NCI-H82 treated with DMSO at 0.1 percent for 48 hours (cell line): ENCODE measurements at regions not wholly inside any gene's neighbourhood (a gene's known extent, or its start where the extent isn't known, plus 50 kb on each side); places are given as distances from the start of the nearest gene placed in this dataset.

Experiments used
- DNase-seq: peaks from one replicate; lab custom pipeline; 2025; ENCODE audit not compliant: unreplicated experiment; lab: John Stamatoyannopoulos, UW

- no peak for DNase-seq
Observed at GRCh38 chr5:143476601-143477211, 73.2 kb upstream of the NR3C1 start.

GRCh38 chr5:143474616-143475015 lies 71.1 kb upstream of the NR3C1 start:
- no peak for DNase-seq

- no peak for DNase-seq
Observed at GRCh38 chr5:143473481-143473880, 70.0 kb upstream of the NR3C1 start.

- no peak for DNase-seq
Observed at GRCh38 chr5:143472576-143472975, 69.1 kb upstream of the NR3C1 start.

- no peak for DNase-seq
Observed at GRCh38 chr5:143471666-143472464, 68.4 kb upstream of the NR3C1 start.

GRCh38 chr5:143471041-143471509 lies 67.6 kb upstream of the NR3C1 start:
- DNase-seq: no peak

- DNase-seq: no peak
Observed at GRCh38 chr5:143470120-143470519, 66.6 kb upstream of the NR3C1 start.

- DNase-seq: no peak
Observed at GRCh38 chr5:143469125-143469524, 65.6 kb upstream of the NR3C1 start.

GRCh38 chr5:143466632-143467031 lies 63.1 kb upstream of the NR3C1 start:
- DNase-seq: no peak

- DNase-seq: no peak
Observed at GRCh38 chr5:143464723-143465490, 61.4 kb upstream of the NR3C1 start.

GRCh38 chr5:143462431-143462830 lies 58.9 kb upstream of the NR3C1 start:
- no peak for DNase-seq

GRCh38 chr5:143459433-143459832 lies 55.9 kb upstream of the NR3C1 start:
- no peak for DNase-seq

- no peak for DNase-seq
Observed at GRCh38 chr5:143456952-143457547, 53.6 kb upstream of the NR3C1 start.

GRCh38 chr5:143454936-143455516 lies 51.5 kb upstream of the NR3C1 start:
- DNase-seq: no peak

GRCh38 chr5:143453720-143454119 lies 50.2 kb upstream of the NR3C1 start:
- no peak for DNase-seq
